ENCODE measurements at regions not wholly inside any gene's neighbourhood (a gene's known extent, or its start where the extent isn't known, plus 50 kb on each side); places are given as distances from the start of the nearest gene placed in this dataset.
A peak's percentile ranks its signal among the peaks of the same experiment; 100 is the strongest.
"Not testable (repeated sequence)": the region's sequence is repeated elsewhere in the genome, so short reads cannot be mapped to it uniquely, and the experiment has no call there.

GRCh38 chr7:63856466-63856865, 142.2 kb upstream of the ZNF722 start:
- DNase-seq (ENCODE audit: low spot score) = not testable (repeated sequence)

GRCh38 chr7:63867127-63867526, 131.5 kb upstream of the ZNF722 start:
- no peak for DNase-seq (ENCODE audit: low spot score)

GRCh38 chr7:63874242-63874641, 124.4 kb upstream of the ZNF722 start:
- not testable (repeated sequence) for DNase-seq (ENCODE audit: low spot score)

GRCh38 chr7:63876707-63877322, 121.8 kb upstream of the ZNF722 start:
- DNase-seq (ENCODE audit: low spot score) = no peak

GRCh38 chr7:63887031-63887430, 111.6 kb upstream of the ZNF722 start:
- DNase-seq (ENCODE audit: low spot score) = no peak

GRCh38 chr7:63899691-63900393, 98.8 kb upstream of the ZNF722 start:
- DNase-seq (ENCODE audit: low spot score) = no peak

GRCh38 chr7:63900394-63901203, 98.0 kb upstream of the ZNF722 start:
- no peak for DNase-seq (ENCODE audit: low spot score)

GRCh38 chr7:63901204-63901506, 97.5 kb upstream of the ZNF722 start:
- DNase-seq (ENCODE audit: low spot score) = not testable (repeated sequence)

- no peak for DNase-seq (ENCODE audit: low spot score)
Observed at GRCh38 chr7:63918986-63919385, 79.7 kb upstream of the ZNF722 start.

GRCh38 chr7:63925262-63925625, 73.4 kb upstream of the ZNF722 start:
- DNase-seq (ENCODE audit: low spot score) = no peak

GRCh38 chr7:63925626-63926460, 72.8 kb upstream of the ZNF722 start:
- DNase-seq (ENCODE audit: low spot score) = peak; percentile 0

GRCh38 chr7:63927261-63927660, 71.4 kb upstream of the ZNF722 start:
- no peak for DNase-seq (ENCODE audit: low spot score)

GRCh38 chr7:63931057-63931600, 67.5 kb upstream of the ZNF722 start:
- DNase-seq (ENCODE audit: low spot score) = no peak

- no peak for DNase-seq (ENCODE audit: low spot score)
Observed at GRCh38 chr7:63931985-63932577, 66.6 kb upstream of the ZNF722 start.

Measured in umbilical cord (tissue), 1 donor.